GM18517 (cell line): ENCODE measurements at regions not wholly inside any gene's neighbourhood (a gene's known extent, or its start where the extent isn't known, plus 50 kb on each side); places are given as distances from the start of the nearest gene placed in this dataset.
"Not testable (repeated sequence)": the region's sequence is repeated elsewhere in the genome, so short reads cannot be mapped to it uniquely, and the experiment has no call there.

Experiments
- ATAC-seq: cut with Tn5 transposase; IDR thresholded peaks from one replicate; pipeline ENCODE4 v1.9.1; 2021; ENCODE audit warnings: mild to moderate bottlenecking, moderate library complexity; ENCODE audit not compliant: unreplicated experiment

- ATAC-seq = no peak
Measured at GRCh38 chrX:42290608-42291007, 367.3 kb upstream of the CASK start.

DNA sequence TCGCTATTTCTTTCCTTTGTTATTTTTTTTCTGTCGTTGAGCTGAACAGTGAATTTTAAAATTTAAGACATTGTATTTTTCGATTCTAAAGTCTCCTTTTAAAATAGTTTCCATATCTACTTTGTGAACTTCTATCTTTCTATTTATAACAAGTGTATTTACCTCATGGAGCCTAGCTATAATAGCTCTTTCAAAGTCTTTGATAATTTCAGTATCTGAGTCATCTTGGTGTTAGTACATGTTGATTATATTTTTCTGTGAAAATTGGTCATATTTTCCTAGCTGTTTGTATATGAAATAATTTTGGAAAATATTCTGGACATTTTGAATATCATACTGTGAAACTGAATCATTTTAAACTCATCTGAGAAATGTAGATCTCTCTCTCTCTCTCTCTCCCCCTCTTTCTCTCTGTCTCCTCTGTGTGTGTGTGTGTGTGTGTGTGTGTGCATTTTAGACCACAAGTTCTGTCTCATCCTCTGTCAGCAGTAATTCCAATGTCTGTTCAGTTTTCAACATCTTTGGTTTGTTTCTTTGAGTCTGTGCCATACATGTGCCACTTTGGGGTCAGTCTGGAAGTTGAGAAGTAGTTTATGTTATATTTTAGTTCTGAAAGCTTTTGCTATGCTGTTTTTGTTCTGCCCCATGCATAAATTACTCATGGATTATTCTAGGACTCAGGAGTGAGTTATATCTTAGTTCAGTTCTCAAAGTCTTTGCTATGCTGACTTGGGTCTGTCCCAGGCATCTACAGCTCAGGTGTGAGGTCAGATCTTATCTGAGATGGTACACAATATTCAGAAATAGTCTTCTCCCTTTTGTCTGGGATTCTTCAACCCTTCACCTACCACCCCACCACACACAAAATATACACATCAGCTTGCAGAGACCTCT, 366.4 kb upstream of the CASK start:
- ATAC-seq = no peak

GRCh38 chrX:42285681-42286080, 362.3 kb upstream of the CASK start:
- ATAC-seq = not testable (repeated sequence)

- no peak for ATAC-seq
Measured at GRCh38 chrX:42276982-42277690, 353.8 kb upstream of the CASK start.

DNA sequence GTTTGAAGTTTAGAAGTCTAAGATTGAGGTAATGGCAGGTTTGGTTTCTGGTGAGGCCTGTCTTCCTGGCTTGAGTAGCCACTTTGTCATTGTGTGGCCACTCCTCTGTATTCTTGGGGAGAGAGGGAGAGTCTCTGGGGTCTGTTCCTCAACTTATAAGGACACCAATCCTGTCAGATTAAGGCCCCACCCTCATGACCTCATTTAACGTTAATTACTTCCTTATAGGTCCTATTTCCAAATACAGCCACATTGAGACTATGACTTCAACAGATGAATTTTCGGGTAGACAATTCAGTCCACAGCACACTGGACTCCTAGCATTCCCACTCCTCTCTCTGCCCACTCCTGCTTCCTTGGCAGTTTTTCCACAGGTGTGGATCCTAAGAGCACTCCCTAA, 350.8 kb upstream of the CASK start:
- no peak for ATAC-seq

DNA sequence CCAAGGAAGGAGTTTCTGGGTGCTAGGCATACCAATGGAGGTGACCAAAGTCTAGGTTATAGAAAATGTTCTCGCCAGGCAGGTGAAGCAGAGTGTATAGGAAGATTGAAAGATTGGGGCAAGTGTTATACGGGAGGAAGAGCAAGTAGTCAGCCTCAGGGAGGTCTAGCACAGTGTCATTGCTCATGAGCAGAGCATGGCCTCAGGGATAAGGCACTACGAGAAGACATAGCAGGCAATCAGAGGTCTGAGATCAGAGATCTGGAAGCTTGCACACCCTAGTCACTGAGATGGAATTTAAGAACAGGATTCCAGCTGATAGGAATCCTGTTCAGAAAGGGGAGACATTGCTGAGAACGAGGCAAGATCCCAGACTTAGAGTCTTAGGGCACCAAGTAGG, 350.0 kb upstream of the CASK start:
- no peak for ATAC-seq

- ATAC-seq = no peak
Measured at GRCh38 chrX:42269186-42269585, 345.8 kb upstream of the CASK start.

GRCh38 chrX:42260854-42261253, 337.5 kb upstream of the CASK start:
- ATAC-seq = no peak

DNA sequence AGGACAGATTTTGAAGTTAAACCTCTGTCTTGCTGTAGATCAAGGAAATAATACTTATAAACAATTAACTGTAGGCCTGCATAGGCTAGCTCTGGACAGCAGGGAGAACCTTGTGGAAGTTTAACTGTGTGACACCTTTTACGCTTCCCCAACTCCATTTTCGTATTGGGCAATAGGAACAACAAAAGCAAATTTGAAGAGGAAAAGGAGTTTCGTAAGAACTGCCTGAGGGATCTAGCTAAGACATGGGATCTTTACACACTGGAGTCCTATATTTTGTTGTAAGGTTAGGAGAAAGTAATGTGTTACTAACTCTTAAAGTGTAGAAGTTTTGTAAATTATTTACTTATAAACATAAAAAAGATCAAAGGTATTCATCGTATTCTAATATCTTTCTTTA, 324.9 kb upstream of the CASK start:
- ATAC-seq = no peak

GRCh38 chrX:42247241-42247640, 323.9 kb upstream of the CASK start:
- ATAC-seq = no peak

DNA sequence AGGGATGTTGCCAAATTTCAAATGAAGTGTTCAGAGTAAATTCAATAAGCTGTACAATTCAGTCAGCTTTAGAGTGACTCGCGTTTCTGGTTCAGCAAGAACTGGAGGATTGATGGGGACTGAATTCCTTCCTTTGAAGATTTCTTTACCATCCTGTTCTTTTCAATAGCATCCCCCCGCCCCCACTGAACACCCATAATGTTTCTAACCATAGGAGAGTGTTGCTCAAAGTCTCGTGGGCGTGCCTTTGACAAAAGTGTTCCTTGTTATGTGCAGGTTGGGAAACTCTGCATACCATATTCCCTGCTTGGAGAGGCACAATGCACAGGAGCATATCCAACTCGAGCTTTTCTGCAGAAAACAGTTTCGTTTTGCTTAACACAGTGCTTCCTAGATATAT, 323.5 kb upstream of the CASK start:
- no peak for ATAC-seq

DNA sequence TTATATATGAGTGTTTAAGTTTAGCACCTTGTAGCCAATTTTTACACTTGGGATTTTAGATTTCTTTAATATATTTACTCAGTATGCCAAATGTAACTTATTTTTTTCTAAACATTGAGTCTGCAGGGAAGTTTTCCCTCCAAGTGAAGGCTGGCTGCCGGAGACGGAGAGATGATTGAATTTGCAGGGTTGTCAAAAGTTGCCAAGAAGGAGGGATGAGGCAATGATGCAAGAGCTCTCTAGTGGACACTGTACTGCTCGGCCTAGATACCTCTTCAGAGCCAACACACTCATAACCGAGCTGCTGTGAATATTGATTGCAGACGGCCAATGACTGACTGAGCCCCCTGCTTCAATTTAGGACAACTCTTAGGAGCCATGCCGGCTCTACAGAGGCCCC, 318.6 kb upstream of the CASK start:
- no peak for ATAC-seq

GRCh38 chrX:42241421-42241820, 318.1 kb upstream of the CASK start:
- no peak for ATAC-seq

GRCh38 chrX:42237956-42238355, 314.6 kb upstream of the CASK start:
- ATAC-seq = no peak

GRCh38 chrX:42229533-42229932, 306.2 kb upstream of the CASK start:
- ATAC-seq = no peak

DNA sequence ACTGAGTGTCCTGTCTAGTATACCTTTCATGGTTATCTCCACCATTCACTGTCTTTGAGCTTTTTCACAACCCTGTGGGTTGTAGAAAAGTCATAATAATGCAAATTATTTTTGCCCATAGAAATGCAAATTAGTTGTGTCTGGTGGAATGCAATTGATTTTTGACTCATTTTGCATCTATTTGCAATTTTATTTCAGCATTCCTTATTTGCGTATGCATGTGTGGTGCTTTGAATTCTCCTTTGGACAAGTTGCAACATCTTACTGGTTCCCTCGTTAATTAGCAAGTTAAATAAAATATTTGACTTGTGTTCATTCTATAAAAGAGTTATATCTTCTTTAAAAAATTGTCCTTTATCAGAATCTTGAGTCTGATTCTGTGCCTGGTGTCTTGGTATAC, 297.3 kb upstream of the CASK start:
- ATAC-seq = no peak

DNA sequence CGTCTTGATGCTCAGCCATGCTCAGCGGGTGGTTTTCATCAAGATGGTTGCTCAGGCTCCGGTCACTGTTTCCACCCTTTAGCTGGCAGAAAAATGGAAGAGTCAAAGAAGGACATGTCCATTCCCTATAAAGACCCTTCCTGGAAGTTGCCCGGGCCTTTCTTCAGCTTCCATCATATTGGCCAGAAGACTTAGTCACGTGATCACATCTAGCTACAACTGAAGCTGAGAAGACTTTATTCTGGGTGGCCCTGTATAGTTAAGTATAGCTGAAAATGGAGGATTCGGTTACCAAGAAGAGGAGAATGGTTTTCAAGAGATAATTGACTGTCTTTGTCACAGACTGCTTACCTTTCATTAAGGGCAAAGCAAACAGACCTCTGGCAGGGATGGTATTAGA, 296.7 kb upstream of the CASK start:
- ATAC-seq = no peak

DNA sequence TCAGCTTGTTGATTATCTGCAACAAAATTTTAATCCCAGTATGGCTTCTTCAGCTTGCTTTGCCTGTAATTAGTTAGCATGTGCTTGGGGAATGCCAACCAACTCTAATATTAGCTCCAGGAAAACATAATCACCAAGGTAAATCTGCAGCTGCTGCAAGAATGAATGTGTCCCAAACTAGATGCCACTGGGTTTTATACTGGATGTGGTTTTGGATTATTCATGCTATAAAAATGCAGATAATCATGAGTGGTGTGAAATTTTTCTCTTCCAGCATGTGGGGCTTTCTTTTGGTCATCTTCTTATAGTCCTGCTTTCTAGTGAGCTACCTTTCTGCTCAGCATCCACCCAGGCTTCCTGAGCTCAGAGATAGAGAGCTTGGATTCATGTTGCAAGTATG, 295.9 kb upstream of the CASK start:
- no peak for ATAC-seq

- no peak for ATAC-seq
Measured at GRCh38 chrX:42195506-42195905, 272.2 kb upstream of the CASK start.

DNA sequence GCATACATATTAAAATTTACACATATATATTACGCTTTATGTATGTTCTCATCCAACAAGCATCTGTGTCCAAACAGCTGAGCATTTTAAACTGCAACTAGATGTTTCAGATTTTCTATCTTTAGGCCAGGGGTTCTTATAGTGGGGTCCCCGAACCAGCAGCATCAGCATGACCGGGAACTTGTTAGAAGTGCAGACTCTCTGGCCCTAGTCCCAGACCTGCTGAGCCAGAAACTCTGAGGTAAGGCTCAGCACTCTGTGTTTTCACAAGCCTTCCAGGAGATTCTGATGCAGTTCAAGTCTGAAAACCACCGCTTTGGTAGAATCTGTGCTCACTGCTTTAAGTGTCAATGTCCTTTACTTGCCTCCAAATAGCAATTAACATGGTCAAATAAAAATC, 266.2 kb upstream of the CASK start:
- no peak for ATAC-seq

DNA sequence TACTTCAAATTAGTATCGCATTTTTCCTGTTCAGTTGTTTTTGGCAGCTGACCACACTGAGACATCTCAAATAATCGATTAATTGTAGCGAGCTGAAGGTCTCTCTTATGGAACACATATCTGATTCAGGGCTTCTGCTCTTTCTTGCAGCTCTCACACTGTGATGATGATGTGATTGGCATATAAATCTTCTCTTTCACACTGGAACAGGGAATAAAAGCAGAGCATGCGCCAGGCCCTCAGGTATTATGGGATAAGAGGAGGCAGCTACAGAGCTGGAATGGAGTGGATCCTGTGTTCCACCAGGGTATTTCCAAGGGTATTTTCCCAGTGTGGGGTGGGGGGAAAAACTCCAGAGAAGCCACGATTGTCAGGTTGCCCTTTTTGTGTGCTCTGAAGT, 265.4 kb upstream of the CASK start:
- ATAC-seq = no peak

DNA sequence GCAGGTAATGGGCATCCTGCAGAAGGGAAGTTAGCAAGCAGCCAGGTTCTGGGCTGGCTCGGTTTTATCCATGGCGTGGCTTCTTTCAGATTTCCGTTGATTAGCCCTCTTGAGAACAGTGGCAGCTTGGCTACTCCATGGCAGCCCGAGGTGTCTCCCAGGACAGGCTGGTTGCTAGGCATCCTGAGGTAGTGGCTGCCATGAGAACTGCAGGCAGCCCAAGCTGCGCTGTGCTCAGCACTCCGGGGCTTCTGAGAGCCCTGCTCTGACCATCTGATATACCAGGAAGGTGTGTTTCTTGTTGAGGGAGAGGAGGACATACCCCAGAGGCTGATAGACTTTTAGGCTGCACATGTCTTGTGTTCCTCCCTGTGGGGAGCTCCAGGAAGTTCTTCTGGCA, 253.4 kb upstream of the CASK start:
- no peak for ATAC-seq
